Pancreas (tissue), 10 donors: ENCODE measurements at regions not wholly inside any gene's neighbourhood (a gene's known extent, or its start where the extent isn't known, plus 50 kb on each side); places are given as distances from the start of the nearest gene placed in this dataset.

Source experiments
- ATAC-seq, 4 donors: fragments of 200-7000 bp; cut with Tn5 transposase; one replicate each; pipeline versions ENCODE4 v1.8.0 to v1.9.1; 2020; ENCODE audit warnings: mild to moderate bottlenecking in 4 of 4, moderate library complexity in 4 of 4
- DNase-seq, 6 donors: peaks; one replicate each; pipeline ENCODE4 v3.0.0-alpha.2; 2020
- FAIRE-seq: peaks from 2 replicates; lab custom pipeline; 2012; peaks lifted over from hg19 to GRCh38; lab: Jason Lieb, UNC
- H3K27ac ChIP-seq, 4 donors: fragments of 200-600 bp; sonication (generic); 1 replicate in 3 of 4; 2 replicates in 1 of 4; pipeline versions ENCODE4 v1.5.0 to v1.8.0; 2020
- H3K27me3 ChIP-seq, 4 donors: fragments of 200-600 bp; one replicate each; pipeline ENCODE4 v1.8.0; 2021
- H3K36me3 ChIP-seq, 3 donors: fragments of 200-600 bp; sonication (generic) in 1 of 3; one replicate each; pipeline versions ENCODE4 v1.5.0 to v1.8.0; 2020 to 2021
- H3K4me1 ChIP-seq, 3 donors: fragments of 200-600 bp; one replicate each; pipeline ENCODE4 v1.8.0; 2021
- H3K4me3 ChIP-seq, 4 donors: fragments of 200-600 bp; sonication (generic) in 2 of 4; one replicate each; pipeline versions ENCODE4 v1.5.0 to v1.8.0; 2020 to 2021
- H3K9me3 ChIP-seq, 4 donors: fragments of 200-600 bp; one replicate each; pipeline ENCODE4 v1.8.0; 2021
- WGBS, 2 donors: extraction: QIAGEN DNeasy Blood & Tissue Kit; methylation state at CpG; one replicate each; pipeline ENCODE4 v1.1.7; 2013; 5-methylcytosine and 5-hydroxymethylcytosine counted together
- intact Hi-C, 3 donors: fragments of 100-400 bp; cut with DNase I; formaldehyde crosslinking; loops; one replicate each; pipeline versions ENCODE4 v1.11.1 to v1.14.2; 2022
- TF ChIP-seq, protein P1 (sequence below), 4 donors: fragments of 200-600 bp; sonication (generic) in 3 of 4; IDR thresholded peaks; one replicate each; pipeline versions ENCODE4 v1.5.0 to v1.8.0; 2021; ENCODE audit warnings: antibody characterized with exemption in 4 of 4
- donor health status: healthy with polysubstance abuse.
- donor health status: DM: no; HTN: no; CAD: no; lungs with moderate emphysema.
- donor health status: DM: no; HTN: no; CAD: no.
- donor health status: control.
- donor health status: control.
- donor health status: Bipolar disorder and iron deficiency.
- donor health status: DM: yes; HTN: yes; CAD: no.
- donor health status: DM: no; HTN: no; CAD: no.
- donor health status: DM: no; HTN: no; CAD: no.
- donor health status: DM: yes; HTN: yes; CAD: no.

DNA sequence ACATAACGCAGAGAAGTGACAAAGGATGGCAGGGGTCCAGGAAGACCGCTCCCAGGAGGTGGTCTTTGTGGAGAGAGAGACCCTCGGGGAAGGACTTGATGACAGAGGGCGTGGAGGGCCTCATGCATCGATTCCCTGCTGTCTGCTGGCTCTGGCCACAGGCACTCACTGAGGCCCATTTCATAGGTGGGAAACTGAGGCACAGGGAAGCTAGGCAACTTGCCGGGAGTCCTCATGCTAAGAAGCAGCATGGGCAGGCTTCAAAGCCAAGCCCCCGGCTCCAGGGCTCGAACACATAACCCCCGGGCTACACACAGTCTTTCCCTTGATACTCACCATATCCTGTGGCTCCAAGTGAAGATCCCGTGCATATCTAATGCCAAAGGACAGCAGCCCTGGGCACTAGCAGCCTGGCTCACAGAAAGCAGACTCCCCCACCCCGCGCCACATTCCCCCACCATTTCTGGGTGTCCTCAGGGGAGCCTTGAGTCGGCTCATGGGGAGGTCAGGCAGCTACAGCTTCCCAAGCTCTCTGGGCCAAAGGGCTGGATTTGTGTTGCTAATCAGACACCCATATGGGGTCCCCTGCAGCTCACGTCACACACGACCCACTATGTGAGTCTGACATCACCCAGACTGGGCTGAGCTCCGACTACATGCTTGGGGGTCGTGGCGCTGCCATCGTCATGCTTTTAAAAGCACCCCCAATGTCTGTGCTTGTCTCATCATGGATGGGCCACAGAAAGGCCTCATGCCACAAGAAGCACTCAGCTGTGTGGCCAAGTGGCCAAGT is 130.9 kb upstream of the PMEPA1 start:
- Histone ChIP-seq H3K27ac (no peak overlapping the region), H3K36me3 (no peaks in the 10 kb centered on the region), H3K27me3 (no peaks in the 10 kb centered on the region), H3K4me1 (no peaks in the 10 kb centered on the region), H3K4me3 (no peak overlapping the region), H3K9me3 (no peaks in the 10 kb centered on the region)
- no peak for ATAC-seq
- intact Hi-C loops = no loop called here
- no peak for FAIRE-seq
- TF ChIP-seq, protein P1, sequence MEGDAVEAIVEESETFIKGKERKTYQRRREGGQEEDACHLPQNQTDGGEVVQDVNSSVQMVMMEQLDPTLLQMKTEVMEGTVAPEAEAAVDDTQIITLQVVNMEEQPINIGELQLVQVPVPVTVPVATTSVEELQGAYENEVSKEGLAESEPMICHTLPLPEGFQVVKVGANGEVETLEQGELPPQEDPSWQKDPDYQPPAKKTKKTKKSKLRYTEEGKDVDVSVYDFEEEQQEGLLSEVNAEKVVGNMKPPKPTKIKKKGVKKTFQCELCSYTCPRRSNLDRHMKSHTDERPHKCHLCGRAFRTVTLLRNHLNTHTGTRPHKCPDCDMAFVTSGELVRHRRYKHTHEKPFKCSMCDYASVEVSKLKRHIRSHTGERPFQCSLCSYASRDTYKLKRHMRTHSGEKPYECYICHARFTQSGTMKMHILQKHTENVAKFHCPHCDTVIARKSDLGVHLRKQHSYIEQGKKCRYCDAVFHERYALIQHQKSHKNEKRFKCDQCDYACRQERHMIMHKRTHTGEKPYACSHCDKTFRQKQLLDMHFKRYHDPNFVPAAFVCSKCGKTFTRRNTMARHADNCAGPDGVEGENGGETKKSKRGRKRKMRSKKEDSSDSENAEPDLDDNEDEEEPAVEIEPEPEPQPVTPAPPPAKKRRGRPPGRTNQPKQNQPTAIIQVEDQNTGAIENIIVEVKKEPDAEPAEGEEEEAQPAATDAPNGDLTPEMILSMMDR (IDR thresholded peaks at IDR 0.05) = no peak
- DNase-seq = peak in 2 of 6 donors; percentile 2 to 35
- WGBS, 2 donors = 66 to 75% methylated on average over 19 of the region's 19 CpGs

GRCh38 chr20:57840066-57840465 is 130.3 kb upstream of the PMEPA1 start:
- DNase-seq = peak in 2 of 6 donors; percentile 5 to 25

DNA sequence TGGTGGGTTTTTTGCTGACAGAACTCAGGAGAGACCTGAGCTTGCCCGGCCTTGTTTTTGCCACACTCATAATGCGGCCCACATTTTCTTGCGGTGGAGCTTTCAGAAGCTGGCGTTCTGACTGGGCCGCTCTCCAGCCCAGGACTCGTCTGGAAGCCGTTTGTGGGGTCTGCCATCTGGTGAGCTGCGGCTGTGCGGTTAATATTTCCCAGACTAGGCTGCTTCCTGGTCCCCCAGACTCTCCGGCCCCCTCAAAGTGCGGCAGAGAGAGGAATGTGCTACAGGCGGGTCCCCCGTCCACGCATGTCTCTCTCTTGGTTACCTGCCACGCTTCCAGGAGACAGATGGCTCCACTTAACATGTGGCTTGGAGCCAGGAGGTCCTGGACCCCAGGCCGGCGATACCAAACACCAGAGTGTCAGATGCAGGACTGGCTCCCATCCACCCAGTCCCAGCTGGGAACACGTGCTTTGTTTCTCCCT is 128.9 kb upstream of the PMEPA1 start:
- FAIRE-seq (no peak), ATAC-seq (no peak), DNase-seq (peak in 1 of 6 donors; percentile 27)
- TF ChIP-seq, protein P1 (IDR thresholded peaks at IDR 0.05) = no peak
- H3K9me3 ChIP-seq = no peaks in the 10 kb centered on the region
- H3K4me3 ChIP-seq = no peak overlapping the region
- H3K36me3 ChIP-seq = no peaks in the 10 kb centered on the region
- WGBS, 2 donors = 39 to 40% methylated on average over 18 of the region's 18 CpGs
- no peaks in the 10 kb centered on the region for H3K4me1 ChIP-seq
- intact Hi-C loops = no loop called here
- H3K27ac ChIP-seq = no peak overlapping the region
- H3K27me3 ChIP-seq = no peaks in the 10 kb centered on the region

More at GRCh38 chr20:57840066-57840465, 130.3 kb upstream of the PMEPA1 start:
- WGBS, 2 donors = 75 to 88% methylated on average over 10 of the region's 10 CpGs
- no peaks in the 10 kb centered on the region for H3K27me3 ChIP-seq
- FAIRE-seq (no peak), ATAC-seq (no peak)
- TF ChIP-seq, protein P1 (IDR thresholded peaks at IDR 0.05) = no peak
- no peaks in the 10 kb centered on the region for H3K36me3 ChIP-seq
- H3K4me1 ChIP-seq = no peaks in the 10 kb centered on the region
- no peak overlapping the region for H3K27ac ChIP-seq
- no peaks in the 10 kb centered on the region for H3K9me3 ChIP-seq
- no peak overlapping the region for H3K4me3 ChIP-seq
- intact Hi-C loops = no loop called here

DNA sequence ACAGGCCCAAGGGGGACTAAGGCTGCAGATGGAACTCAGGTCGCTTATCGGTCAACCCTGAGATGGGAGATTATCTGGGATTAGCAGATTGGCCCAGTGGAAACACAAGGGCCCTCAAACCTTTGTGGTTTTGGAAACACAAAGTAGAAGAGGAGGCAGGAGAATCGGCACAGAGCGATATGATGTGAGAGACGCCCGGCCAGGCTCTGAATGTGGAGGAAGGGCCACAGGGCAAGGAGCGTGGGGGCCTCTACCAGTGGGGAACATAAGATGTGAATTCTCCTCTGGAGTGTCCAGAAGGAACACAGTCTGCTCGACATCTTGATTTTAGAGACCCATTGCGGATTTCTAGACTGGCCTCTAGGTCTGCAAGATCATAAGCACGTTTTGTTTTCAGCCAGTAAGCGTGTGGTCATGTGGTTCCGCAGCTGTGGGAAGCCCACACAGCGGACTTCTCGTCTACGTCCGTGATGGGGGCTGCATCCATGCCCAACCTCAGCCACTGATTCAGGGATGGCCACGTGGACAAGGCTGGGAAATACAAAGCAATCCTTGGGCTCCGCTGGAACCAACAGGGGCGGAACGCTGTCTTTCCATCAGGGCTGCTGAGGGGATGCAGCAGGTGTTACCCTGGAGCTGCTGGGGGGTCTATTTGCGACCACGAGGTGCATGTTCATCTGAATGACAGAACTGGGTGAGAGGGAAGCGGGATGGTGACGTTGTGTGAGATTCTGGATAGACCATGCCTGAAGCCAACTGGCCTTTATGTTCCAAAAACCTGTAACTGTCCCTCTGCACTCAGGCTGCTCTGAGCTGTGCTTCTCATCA is 127.6 kb upstream of the PMEPA1 start:
- H3K4me1 ChIP-seq = no peaks in the 10 kb centered on the region
- H3K27me3 ChIP-seq = no peaks in the 10 kb centered on the region
- intact Hi-C loops = no loop called here
- no peak overlapping the region for H3K4me3 ChIP-seq
- no peak overlapping the region for H3K27ac ChIP-seq
- 71 to 79% methylated on average over 24 of the region's 24 CpGs for WGBS, 2 donors
- DNase-seq (no peak), ATAC-seq (no peak), FAIRE-seq (no peak)
- H3K36me3 ChIP-seq = no peaks in the 10 kb centered on the region
- TF ChIP-seq, protein P1 (IDR thresholded peaks at IDR 0.05) = no peak
- no peaks in the 10 kb centered on the region for H3K9me3 ChIP-seq
